SH-SY5Y (cell line): ENCODE measurements at regions not wholly inside any gene's neighbourhood (a gene's known extent, or its start where the extent isn't known, plus 50 kb on each side); places are given as distances from the start of the nearest gene placed in this dataset.

Experiments
- GATA2 ChIP-seq: IDR thresholded peaks from 2 replicates; pipeline ENCODE4 v1.6.1; 2011; ENCODE audit warnings: mild to moderate bottlenecking, low read depth, low read length
- GATA3 ChIP-seq: IDR thresholded peaks from 2 replicates; pipeline ENCODE4 v1.6.1; 2011; ENCODE audit warnings: low read depth, mild to moderate bottlenecking, low read length, moderate library complexity

DNA sequence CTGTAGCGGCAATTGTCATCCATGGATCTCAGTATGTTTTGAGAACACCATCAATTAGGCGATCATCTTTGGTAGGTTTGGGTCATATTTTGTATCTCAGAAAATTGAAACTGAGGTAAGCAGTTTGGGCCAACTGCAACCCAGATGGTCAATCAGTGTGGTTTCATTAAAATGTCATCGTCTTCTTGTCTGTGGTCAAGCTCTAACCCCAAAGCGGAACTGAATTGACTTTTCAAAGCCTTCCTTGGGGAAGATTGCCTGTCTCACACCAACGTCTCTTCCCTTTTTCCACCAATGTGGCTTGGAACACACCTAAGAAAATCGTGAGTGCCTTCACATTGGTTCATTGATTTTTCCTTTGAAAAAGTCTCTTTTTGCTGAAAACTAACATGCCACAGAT lies 56.3 kb upstream of the UBAC2 start:
- no peak for TF ChIP-seq GATA2
- no peak for TF ChIP-seq GATA3
